ENCODE measurements at regions not wholly inside any gene's neighbourhood (a gene's known extent, or its start where the extent isn't known, plus 50 kb on each side); places are given as distances from the start of the nearest gene placed in this dataset.

DNA sequence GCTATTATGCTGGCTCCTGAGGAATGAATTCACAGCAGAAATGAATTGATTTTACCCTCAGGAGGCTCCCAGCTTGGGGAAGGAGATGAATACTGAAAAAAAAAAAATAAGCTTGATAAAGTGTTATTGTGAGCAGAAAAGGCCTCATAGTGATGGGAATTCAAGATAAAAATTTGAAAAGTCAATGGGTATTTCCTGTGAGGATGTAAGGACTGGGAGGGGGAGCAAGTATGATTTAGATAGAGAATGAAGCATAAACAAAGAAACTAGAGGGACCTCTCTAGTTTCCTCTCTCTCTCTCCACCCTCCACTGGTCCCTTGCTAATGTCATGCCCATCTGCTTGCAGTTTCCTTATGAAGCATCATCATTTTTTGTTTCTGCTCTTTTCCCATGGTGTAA lies 439.0 kb upstream of the PLXNA2 start:
- Histone ChIP-seq H3K36me3 (no peaks in the 10 kb centered on the region), H3K9me3 (no peaks in the 10 kb centered on the region), H3K27me3 (no peaks in the 10 kb centered on the region), H3K27ac (no peak overlapping the region), H3K4me1 (no peaks in the 10 kb centered on the region), H3K4me3 (no peak overlapping the region)
- TF ChIP-seq, protein P1, sequence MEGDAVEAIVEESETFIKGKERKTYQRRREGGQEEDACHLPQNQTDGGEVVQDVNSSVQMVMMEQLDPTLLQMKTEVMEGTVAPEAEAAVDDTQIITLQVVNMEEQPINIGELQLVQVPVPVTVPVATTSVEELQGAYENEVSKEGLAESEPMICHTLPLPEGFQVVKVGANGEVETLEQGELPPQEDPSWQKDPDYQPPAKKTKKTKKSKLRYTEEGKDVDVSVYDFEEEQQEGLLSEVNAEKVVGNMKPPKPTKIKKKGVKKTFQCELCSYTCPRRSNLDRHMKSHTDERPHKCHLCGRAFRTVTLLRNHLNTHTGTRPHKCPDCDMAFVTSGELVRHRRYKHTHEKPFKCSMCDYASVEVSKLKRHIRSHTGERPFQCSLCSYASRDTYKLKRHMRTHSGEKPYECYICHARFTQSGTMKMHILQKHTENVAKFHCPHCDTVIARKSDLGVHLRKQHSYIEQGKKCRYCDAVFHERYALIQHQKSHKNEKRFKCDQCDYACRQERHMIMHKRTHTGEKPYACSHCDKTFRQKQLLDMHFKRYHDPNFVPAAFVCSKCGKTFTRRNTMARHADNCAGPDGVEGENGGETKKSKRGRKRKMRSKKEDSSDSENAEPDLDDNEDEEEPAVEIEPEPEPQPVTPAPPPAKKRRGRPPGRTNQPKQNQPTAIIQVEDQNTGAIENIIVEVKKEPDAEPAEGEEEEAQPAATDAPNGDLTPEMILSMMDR (IDR thresholded peaks at IDR 0.05) = no peak
- TF ChIP-seq POLR2A (IDR thresholded peaks at IDR 0.05) = no peak
- TF ChIP-seq POLR2AphosphoS5 (IDR thresholded peaks at IDR 0.05) = no peak
- TF ChIP-seq EP300 (IDR thresholded peaks at IDR 0.05) = no peak
- DNase-seq (ENCODE audit: low spot score in 2 of 2) = no peak

DNA sequence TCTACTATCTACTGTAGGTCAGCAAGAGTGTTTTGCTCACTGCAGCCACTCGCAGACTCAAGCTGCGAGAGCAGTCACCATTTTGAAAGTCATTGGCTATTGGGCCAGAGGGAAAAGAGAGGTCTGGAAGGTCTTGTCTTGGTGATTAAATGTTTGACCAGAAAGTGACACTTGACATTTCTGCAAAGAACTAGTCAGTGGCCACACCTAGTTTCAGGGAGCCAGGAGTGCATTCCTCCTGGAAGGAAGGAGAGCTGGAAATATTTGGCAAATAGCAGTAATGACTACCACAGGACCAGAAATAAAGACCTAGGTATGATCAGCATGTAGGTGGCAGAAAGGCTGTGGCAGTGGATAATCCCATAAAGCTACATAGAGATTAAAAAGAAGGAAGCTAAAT lies 440.0 kb upstream of the PLXNA2 start:
- WGBS = 95% methylated on average over 2 of the region's 2 CpGs
- no peaks in the 10 kb centered on the region for H3K27me3 ChIP-seq
- no peaks in the 10 kb centered on the region for H3K9me3 ChIP-seq
- DNase-seq (ENCODE audit: low spot score in 2 of 2) = no peak
- H3K36me3 ChIP-seq = no peaks in the 10 kb centered on the region
- no peak overlapping the region for H3K4me3 ChIP-seq
- H3K27ac ChIP-seq = no peak overlapping the region
- no peaks in the 10 kb centered on the region for H3K4me1 ChIP-seq
- TF ChIP-seq POLR2A (IDR thresholded peaks at IDR 0.05) = no peak
- TF ChIP-seq EP300 (IDR thresholded peaks at IDR 0.05) = no peak
- TF ChIP-seq, protein P1 (IDR thresholded peaks at IDR 0.05) = no peak
- TF ChIP-seq POLR2AphosphoS5 (IDR thresholded peaks at IDR 0.05) = no peak

DNA sequence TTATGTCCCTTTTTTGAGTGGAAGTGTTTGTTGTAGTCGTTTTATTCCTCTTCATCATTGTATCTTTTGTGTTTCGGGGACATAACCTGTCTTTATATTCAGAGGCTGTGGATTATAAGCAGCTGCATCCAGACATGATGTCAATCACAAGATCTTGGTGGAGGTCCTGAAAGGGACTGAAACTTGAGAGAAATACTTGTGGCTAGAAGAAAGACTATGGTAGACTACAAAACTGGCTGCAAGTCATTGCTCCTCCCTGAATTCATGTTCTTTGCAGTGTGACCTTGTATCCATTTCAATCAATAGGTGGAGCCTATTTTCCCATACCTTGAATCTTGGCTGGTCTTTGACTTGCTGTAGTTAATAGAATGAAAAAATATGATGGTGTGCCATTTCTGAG lies 442.4 kb upstream of the PLXNA2 start:
- no peaks in the 10 kb centered on the region for H3K36me3 ChIP-seq
- TF ChIP-seq, protein P1 (IDR thresholded peaks at IDR 0.05) = no peak
- TF ChIP-seq POLR2A (IDR thresholded peaks at IDR 0.05) (no peak), EP300 (IDR thresholded peaks at IDR 0.05) (no peak), POLR2AphosphoS5 (IDR thresholded peaks at IDR 0.05) (no peak)
- H3K9me3 ChIP-seq = no peaks in the 10 kb centered on the region
- no peaks in the 10 kb centered on the region for H3K4me1 ChIP-seq
- no peak overlapping the region for H3K27ac ChIP-seq
- DNase-seq (ENCODE audit: low spot score in 2 of 2) = no peak
- H3K4me3 ChIP-seq = no peak overlapping the region
- H3K27me3 ChIP-seq = no peaks in the 10 kb centered on the region
- 91% methylated on average over 2 of the region's 2 CpGs for WGBS

DNA sequence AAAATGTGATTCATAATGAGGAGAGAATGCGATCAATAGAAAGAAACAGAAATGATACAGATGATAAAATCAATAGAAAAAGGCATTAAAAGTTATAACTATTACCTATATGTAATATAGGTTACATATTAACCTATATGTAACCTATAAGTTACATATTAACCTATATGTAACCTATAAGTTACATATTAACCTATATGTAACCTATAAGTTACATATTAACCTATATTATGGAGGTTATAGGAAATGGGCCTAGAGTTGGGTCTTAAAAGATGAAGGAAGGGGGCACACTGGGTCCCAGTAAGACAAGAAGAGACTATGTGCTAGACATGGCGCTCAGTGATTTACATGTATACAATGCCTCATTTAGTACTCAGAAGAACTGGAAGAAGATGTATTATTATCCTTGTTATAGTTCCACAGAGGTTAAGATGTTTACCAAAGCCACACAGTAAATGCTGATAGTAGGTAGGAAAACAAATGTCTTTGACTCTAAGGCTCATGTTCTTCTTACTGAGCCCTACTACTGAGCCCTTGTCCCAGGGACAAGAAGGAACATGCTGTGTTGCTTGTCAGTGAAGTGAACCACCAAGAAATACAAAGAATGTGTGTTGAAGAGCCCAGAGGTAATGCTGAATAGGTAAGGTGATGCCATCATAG lies 444.6 kb upstream of the PLXNA2 start:
- WGBS = 95% methylated on average over 2 of the region's 2 CpGs
- Histone ChIP-seq H3K36me3 (no peaks in the 10 kb centered on the region), H3K27me3 (no peaks in the 10 kb centered on the region), H3K4me1 (no peaks in the 10 kb centered on the region), H3K27ac (no peak overlapping the region), H3K4me3 (no peak overlapping the region), H3K9me3 (no peaks in the 10 kb centered on the region)
- TF ChIP-seq POLR2AphosphoS5 (IDR thresholded peaks at IDR 0.05) = no peak
- no peak for TF ChIP-seq POLR2A (IDR thresholded peaks at IDR 0.05)
- TF ChIP-seq, protein P1 (IDR thresholded peaks at IDR 0.05) = no peak
- TF ChIP-seq EP300 (IDR thresholded peaks at IDR 0.05) = no peak
- DNase-seq (ENCODE audit: low spot score in 2 of 2) = no peak

DNA sequence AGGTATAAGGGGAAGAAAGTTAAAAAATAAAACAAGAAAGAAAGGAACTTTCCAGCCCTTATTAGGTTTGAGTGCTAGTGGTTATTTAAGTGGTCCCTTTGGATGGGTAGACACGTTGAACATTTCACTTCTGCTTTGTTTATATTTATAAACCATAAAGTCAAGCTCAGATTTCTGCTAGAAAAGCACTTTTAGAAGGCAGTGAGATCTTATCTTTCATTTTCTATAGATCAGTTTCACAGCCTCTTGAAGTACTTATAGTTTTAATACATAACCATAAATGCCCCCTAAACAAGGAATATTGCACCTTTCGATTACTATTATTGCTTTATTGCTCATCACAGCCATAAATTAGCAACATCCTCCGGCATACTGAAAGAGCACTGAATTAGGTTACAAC lies 446.8 kb upstream of the PLXNA2 start:
- TF ChIP-seq POLR2A (IDR thresholded peaks at IDR 0.05) (no peak), POLR2AphosphoS5 (IDR thresholded peaks at IDR 0.05) (no peak), EP300 (IDR thresholded peaks at IDR 0.05) (no peak)
- TF ChIP-seq, protein P1 (IDR thresholded peaks at IDR 0.05) = no peak
- Histone ChIP-seq H3K9me3 (no peaks in the 10 kb centered on the region), H3K27ac (no peak overlapping the region), H3K4me3 (no peak overlapping the region), H3K4me1 (no peaks in the 10 kb centered on the region), H3K27me3 (no peaks in the 10 kb centered on the region), H3K36me3 (no peaks in the 10 kb centered on the region)
- WGBS = 56% methylated on average over 3 of the region's 3 CpGs
- no peak for DNase-seq (ENCODE audit: low spot score in 2 of 2)
